ENCODE measurements at regions not wholly inside any gene's neighbourhood (a gene's known extent, or its start where the extent isn't known, plus 50 kb on each side); places are given as distances from the start of the nearest gene placed in this dataset.

GRCh38 chr2:59463426-59463825, 1090.0 kb downstream of the BCL11A start:
- Mint-ChIP-seq H3K27ac (ENCODE audit: unreplicated experiment) (no peak overlapping the region), H3K4me3 (ENCODE audit: low read depth, unreplicated experiment) (no peak overlapping the region), H3K9me3 (ENCODE audit: low read depth, unreplicated experiment) (no peaks in the 10 kb centered on the region), H3K4me1 (ENCODE audit: low read depth, unreplicated experiment) (no peaks in the 10 kb centered on the region), H3K27me3 (ENCODE audit: unreplicated experiment) (no peaks in the 10 kb centered on the region), H3K36me3 (ENCODE audit: insufficient read depth, unreplicated experiment) (no peaks in the 10 kb centered on the region)
- CTCF ChIA-PET = no interaction called here
- no peak for TF ChIP-seq CTCF (IDR thresholded peaks at IDR 0.05; ENCODE audit: unreplicated experiment)
- DNase-seq = no peak
- intact Hi-C loops (cut with micrococcal nuclease; ENCODE audit: unreplicated experiment) = loop anchor here (10.0 kb wide), 1 partner anchor 351 kb away; no protein-coding TSS in a partner anchor
- BruUV-seq (replicated peaks) = no TSS peak

- Mint-ChIP-seq H3K4me3 (ENCODE audit: low read depth, unreplicated experiment) (no peak overlapping the region), H3K36me3 (ENCODE audit: insufficient read depth, unreplicated experiment) (no peaks in the 10 kb centered on the region), H3K27me3 (ENCODE audit: unreplicated experiment) (no peaks in the 10 kb centered on the region), H3K4me1 (ENCODE audit: low read depth, unreplicated experiment) (no peaks in the 10 kb centered on the region), H3K9me3 (ENCODE audit: low read depth, unreplicated experiment) (no peaks in the 10 kb centered on the region), H3K27ac (ENCODE audit: unreplicated experiment) (no peak overlapping the region)
- no TSS peak for BruUV-seq (replicated peaks)
- intact Hi-C loops (cut with micrococcal nuclease; ENCODE audit: unreplicated experiment) = loop anchor here (10.0 kb wide), 1 partner anchor 352 kb away; no protein-coding TSS in a partner anchor
- no peak for TF ChIP-seq CTCF (IDR thresholded peaks at IDR 0.05; ENCODE audit: unreplicated experiment)
- DNase-seq = no peak
- CTCF ChIA-PET = no interaction called here
These were observed 1090.8 kb downstream of the BCL11A start for GRCh38 chr2:59462422-59463197.

- Mint-ChIP-seq H3K4me1 (ENCODE audit: low read depth, unreplicated experiment) (no peaks in the 10 kb centered on the region), H3K36me3 (ENCODE audit: insufficient read depth, unreplicated experiment) (no peaks in the 10 kb centered on the region), H3K4me3 (ENCODE audit: low read depth, unreplicated experiment) (no peak overlapping the region), H3K27me3 (ENCODE audit: unreplicated experiment) (no peaks in the 10 kb centered on the region), H3K27ac (ENCODE audit: unreplicated experiment) (no peak overlapping the region), H3K9me3 (ENCODE audit: low read depth, unreplicated experiment) (peaks cover 4% of the 10 kb centered on the region)
- CTCF ChIA-PET = no interaction called here
- intact Hi-C loops (cut with micrococcal nuclease; ENCODE audit: unreplicated experiment) = loop anchor here (10.0 kb wide), 1 partner anchor 354 kb away; no protein-coding TSS in a partner anchor
- no peak for TF ChIP-seq CTCF (IDR thresholded peaks at IDR 0.05; ENCODE audit: unreplicated experiment)
- BruUV-seq (replicated peaks) = no TSS peak
- DNase-seq = no peak
These were observed 1092.3 kb downstream of the BCL11A start for GRCh38 chr2:59461127-59461526.

- Mint-ChIP-seq H3K4me3 (ENCODE audit: low read depth, unreplicated experiment) (no peak overlapping the region), H3K27me3 (ENCODE audit: unreplicated experiment) (no peaks in the 10 kb centered on the region), H3K36me3 (ENCODE audit: insufficient read depth, unreplicated experiment) (no peaks in the 10 kb centered on the region), H3K4me1 (ENCODE audit: low read depth, unreplicated experiment) (no peaks in the 10 kb centered on the region), H3K9me3 (ENCODE audit: low read depth, unreplicated experiment) (peaks cover 4% of the 10 kb centered on the region), H3K27ac (ENCODE audit: unreplicated experiment) (no peak overlapping the region)
- CTCF ChIA-PET = no interaction called here
- DNase-seq = no peak
- intact Hi-C loops (cut with micrococcal nuclease; ENCODE audit: unreplicated experiment) = no loop called here
- BruUV-seq (replicated peaks) = no TSS peak
- TF ChIP-seq CTCF (IDR thresholded peaks at IDR 0.05; ENCODE audit: unreplicated experiment) = no peak
These were observed 1094.7 kb downstream of the BCL11A start for GRCh38 chr2:59458800-59459199.

All from Calu3 (cell line).